ENCODE measurements at regions not wholly inside any gene's neighbourhood (a gene's known extent, or its start where the extent isn't known, plus 50 kb on each side); places are given as distances from the start of the nearest gene placed in this dataset.

DNA sequence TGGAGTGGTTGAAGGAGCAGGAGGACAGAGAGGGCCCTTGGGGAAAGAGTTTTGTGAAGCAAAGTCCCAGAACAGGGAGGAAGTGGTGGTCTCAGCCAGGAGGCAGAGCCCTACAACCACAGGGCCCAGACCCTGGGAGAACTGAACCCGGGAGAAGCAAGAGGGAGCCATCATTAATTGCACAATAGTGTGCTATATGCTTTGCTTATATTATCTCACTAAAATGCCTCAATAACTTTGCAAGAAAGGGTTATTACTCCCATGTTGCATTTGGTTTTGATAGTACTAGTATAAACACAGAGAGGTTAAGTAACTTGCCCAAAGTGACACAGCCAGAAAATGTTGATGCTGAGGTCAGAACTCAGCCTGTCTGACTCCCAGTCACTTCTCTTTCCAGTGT, 124.3 kb downstream of the FOXD2 start:
- Mint-ChIP-seq H3K4me1 (ENCODE audit: unreplicated experiment) (peaks cover 16% of the 10 kb centered on the region), H3K9me3 (ENCODE audit: unreplicated experiment) (no peaks in the 10 kb centered on the region), H3K27me3 (ENCODE audit: unreplicated experiment) (peaks cover 4% of the 10 kb centered on the region), H3K4me3 (ENCODE audit: unreplicated experiment) (no peak overlapping the region), H3K36me3 (ENCODE audit: low read depth, unreplicated experiment) (no peaks in the 10 kb centered on the region), H3K27ac (ENCODE audit: unreplicated experiment) (no peak overlapping the region)
- DNase-seq (ENCODE audit: low spot score), result no peak
- TF ChIP-seq, protein P1, sequence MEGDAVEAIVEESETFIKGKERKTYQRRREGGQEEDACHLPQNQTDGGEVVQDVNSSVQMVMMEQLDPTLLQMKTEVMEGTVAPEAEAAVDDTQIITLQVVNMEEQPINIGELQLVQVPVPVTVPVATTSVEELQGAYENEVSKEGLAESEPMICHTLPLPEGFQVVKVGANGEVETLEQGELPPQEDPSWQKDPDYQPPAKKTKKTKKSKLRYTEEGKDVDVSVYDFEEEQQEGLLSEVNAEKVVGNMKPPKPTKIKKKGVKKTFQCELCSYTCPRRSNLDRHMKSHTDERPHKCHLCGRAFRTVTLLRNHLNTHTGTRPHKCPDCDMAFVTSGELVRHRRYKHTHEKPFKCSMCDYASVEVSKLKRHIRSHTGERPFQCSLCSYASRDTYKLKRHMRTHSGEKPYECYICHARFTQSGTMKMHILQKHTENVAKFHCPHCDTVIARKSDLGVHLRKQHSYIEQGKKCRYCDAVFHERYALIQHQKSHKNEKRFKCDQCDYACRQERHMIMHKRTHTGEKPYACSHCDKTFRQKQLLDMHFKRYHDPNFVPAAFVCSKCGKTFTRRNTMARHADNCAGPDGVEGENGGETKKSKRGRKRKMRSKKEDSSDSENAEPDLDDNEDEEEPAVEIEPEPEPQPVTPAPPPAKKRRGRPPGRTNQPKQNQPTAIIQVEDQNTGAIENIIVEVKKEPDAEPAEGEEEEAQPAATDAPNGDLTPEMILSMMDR (IDR thresholded peaks at IDR 0.05; ENCODE audit: unreplicated experiment), result no peak

DNA sequence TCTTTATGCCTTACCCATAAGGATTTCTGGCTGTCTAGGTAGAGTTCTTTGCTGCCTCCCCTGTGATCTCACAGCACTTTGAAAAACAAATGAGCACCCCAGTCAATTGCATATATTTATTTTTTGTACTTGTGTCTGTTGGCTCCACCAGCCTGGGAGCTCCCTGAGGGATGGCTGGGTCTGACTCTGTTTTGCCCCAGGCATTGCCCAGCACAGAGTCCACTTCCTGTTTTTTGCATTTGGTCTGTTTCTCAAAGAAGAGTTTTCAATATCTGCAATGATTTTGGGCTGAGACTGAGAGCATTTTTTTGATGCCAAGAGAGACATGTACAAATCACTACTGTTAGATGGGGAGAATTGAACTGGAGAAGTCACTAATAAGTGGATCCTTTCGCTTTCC, 125.0 kb downstream of the FOXD2 start:
- Mint-ChIP-seq H3K36me3 (ENCODE audit: low read depth, unreplicated experiment) (no peaks in the 10 kb centered on the region), H3K4me1 (ENCODE audit: unreplicated experiment) (peaks cover 16% of the 10 kb centered on the region), H3K27me3 (ENCODE audit: unreplicated experiment) (peaks cover 4% of the 10 kb centered on the region), H3K4me3 (ENCODE audit: unreplicated experiment) (no peak overlapping the region), H3K27ac (ENCODE audit: unreplicated experiment) (no peak overlapping the region), H3K9me3 (ENCODE audit: unreplicated experiment) (no peaks in the 10 kb centered on the region)
- DNase-seq (ENCODE audit: low spot score), result no peak
- TF ChIP-seq, protein P1 (IDR thresholded peaks at IDR 0.05; ENCODE audit: unreplicated experiment), result no peak

DNA sequence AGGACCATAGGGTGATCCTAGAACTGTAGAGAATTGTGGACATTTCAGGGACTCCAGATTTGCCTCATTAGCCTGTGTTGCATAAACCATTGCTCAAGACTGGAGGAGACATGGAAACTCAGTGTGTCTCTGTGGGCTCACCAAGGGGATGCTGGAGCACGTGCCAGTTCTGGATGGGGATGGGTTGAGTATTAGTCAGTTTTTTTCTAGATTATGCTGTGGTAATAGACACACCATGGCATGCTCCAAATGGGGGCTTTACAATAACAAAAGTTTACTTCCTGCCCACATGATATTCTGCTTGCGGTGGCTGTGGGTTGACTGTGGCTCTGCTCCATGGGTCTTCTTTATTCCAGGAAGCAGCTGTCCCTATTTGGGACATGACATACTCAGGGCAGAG, 125.4 kb downstream of the FOXD2 start:
- Mint-ChIP-seq H3K36me3 (ENCODE audit: low read depth, unreplicated experiment) (no peaks in the 10 kb centered on the region), H3K27ac (ENCODE audit: unreplicated experiment) (no peak overlapping the region), H3K27me3 (ENCODE audit: unreplicated experiment) (peaks cover 6% of the 10 kb centered on the region), H3K4me3 (ENCODE audit: unreplicated experiment) (no peak overlapping the region), H3K9me3 (ENCODE audit: unreplicated experiment) (no peaks in the 10 kb centered on the region), H3K4me1 (ENCODE audit: unreplicated experiment) (peaks cover 16% of the 10 kb centered on the region)
- no peak for DNase-seq (ENCODE audit: low spot score)
- TF ChIP-seq, protein P1 (IDR thresholded peaks at IDR 0.05; ENCODE audit: unreplicated experiment), result no peak

DNA sequence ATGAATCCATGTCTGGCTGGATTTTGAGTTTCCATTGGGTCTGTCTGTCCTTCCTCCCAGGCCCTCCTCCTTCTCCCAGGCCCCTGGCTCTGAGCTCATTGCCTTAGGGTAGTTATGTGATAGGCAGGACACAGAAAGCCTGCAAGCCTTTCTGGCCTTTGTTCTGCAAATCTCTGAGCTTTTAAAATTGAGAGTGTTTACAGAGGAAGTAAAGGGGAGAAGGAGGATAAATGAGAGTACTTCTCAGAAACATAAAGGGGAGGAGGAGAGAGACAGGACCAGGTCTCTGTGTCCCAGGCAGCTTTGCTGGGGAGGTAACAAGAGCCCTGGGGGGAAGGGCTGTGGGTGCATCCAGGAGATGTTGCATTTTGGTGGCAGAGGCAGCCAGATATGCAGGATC, 126.7 kb downstream of the FOXD2 start:
- no peak for DNase-seq (ENCODE audit: low spot score)
- Mint-ChIP-seq H3K27ac (ENCODE audit: unreplicated experiment) (no peak overlapping the region), H3K4me1 (ENCODE audit: unreplicated experiment) (peaks cover 22% of the 10 kb centered on the region), H3K36me3 (ENCODE audit: low read depth, unreplicated experiment) (no peaks in the 10 kb centered on the region), H3K27me3 (ENCODE audit: unreplicated experiment) (peaks cover 7% of the 10 kb centered on the region), H3K4me3 (ENCODE audit: unreplicated experiment) (no peak overlapping the region), H3K9me3 (ENCODE audit: unreplicated experiment) (no peaks in the 10 kb centered on the region)
- TF ChIP-seq, protein P1 (IDR thresholded peaks at IDR 0.05; ENCODE audit: unreplicated experiment), result no peak

DNA sequence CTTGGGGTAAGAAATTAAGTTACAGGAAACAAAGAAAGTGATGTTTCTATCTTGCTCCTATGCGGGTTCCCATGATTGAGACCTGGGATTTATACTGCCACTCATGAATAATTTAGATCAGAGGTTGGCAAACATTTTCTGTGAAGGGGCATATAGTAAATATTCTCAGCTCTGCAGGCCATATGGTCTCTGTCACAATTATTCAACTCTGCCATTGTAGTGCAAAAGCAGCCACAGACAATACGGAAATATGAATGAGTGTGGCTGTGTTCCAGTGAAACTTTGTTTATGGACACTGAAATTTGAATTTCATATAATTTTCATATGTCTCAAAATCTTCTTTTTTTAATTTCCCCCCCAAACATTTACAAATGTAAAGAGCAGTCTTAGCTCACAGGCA, 127.2 kb downstream of the FOXD2 start:
- DNase-seq (ENCODE audit: low spot score), result no peak
- Mint-ChIP-seq H3K4me3 (ENCODE audit: unreplicated experiment) (peak overlapping the region; percentile 49), H3K4me1 (ENCODE audit: unreplicated experiment) (peaks cover 25% of the 10 kb centered on the region), H3K27me3 (ENCODE audit: unreplicated experiment) (peaks cover 7% of the 10 kb centered on the region), H3K36me3 (ENCODE audit: low read depth, unreplicated experiment) (no peaks in the 10 kb centered on the region), H3K27ac (ENCODE audit: unreplicated experiment) (no peak overlapping the region), H3K9me3 (ENCODE audit: unreplicated experiment) (no peaks in the 10 kb centered on the region)
- TF ChIP-seq, protein P1 (IDR thresholded peaks at IDR 0.05; ENCODE audit: unreplicated experiment), result no peak
